DMS79 treated with DMSO at 0.1 percent for 48 hours (cell line): ENCODE measurements at regions not wholly inside any gene's neighbourhood (a gene's known extent, or its start where the extent isn't known, plus 50 kb on each side); places are given as distances from the start of the nearest gene placed in this dataset.

Source experiments
- DNase-seq: peaks from one replicate; lab custom pipeline; 2025; lab: John Stamatoyannopoulos, UW

GRCh38 chr11:110026858-110027626 lies 66.2 kb upstream of the ZC3H12C start:
- no peak for DNase-seq

DNA sequence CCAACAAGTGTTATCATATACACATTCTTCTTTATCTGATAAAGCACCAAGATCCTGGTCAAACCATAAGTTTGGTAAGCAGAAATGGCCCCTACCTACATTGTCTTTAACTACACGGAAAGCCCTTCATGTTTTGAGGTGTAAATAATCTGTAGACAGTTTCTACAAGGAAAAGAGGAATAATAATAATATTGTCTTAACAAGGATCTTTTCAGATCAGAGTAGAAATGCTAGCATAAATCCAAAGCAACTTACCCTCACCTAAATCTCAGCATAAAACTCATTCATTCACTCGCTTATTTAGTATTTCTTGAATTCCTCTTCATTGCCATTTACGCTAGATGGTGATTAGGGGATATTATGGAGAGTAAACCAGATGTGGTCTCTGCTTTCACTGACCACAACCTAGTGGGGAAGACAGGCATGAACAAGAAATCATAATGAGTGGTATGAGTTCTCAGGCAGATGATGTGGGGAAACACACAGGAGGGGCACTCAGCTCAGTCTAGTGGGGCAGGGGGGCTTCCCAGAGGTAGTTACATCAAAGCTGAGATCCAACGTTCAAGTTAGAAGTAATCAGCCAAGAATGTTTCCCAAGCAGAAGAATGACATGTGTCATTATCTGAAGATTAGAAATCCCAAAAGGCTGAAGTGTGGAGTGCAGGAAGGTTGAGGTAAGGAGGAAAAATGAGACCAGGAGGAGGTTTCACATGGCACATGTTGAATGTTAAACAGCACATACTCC lies 65.4 kb upstream of the ZC3H12C start:
- DNase-seq, result no peak

DNA sequence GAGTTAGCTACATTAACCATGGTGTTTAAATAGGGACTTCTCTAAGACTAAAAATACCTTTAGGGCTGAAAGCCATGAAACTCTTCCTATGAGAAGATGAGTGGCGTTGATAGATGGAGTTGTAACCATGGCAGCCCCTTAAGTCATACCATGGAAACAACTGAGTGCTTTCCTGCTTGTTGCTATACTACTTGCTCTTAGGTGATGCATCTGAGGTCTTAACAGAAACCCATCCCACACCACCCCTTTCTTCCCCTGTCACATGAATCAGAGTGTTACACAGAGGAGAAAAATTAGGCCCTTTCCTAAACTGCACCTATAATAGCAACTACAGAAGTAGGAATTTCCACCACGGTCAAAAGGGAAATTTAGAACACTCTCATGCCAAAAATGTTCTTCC lies 64.3 kb upstream of the ZC3H12C start:
- no peak for DNase-seq

GRCh38 chr11:110029714-110030113 lies 63.5 kb upstream of the ZC3H12C start:
- DNase-seq, result peak; percentile 18

GRCh38 chr11:110031171-110031570 lies 62.0 kb upstream of the ZC3H12C start:
- DNase-seq, result no peak

DNA sequence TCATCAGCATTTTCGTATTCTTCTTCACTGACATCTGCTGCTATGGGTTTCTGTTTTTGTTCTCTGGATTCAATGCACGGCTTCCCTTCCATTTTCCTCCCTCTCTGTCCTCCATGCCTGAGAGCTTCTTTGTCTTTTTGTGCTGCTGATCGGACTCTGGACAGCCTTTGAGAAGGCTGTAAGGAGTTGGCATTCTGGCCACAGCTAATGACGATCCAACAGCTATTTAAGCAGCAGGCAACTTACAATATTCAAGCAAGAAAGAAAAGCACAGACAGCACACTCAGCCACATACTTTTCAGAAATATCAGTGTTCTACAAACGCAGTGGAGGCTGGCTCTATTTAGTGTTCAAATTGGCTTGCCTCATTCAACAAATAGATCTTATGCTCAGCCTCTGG lies 60.9 kb upstream of the ZC3H12C start:
- DNase-seq, result no peak

- no peak for DNase-seq
Measured at GRCh38 chr11:110032957-110033570, 60.1 kb upstream of the ZC3H12C start.

GRCh38 chr11:110034806-110035205 lies 58.4 kb upstream of the ZC3H12C start:
- no peak for DNase-seq

DNA sequence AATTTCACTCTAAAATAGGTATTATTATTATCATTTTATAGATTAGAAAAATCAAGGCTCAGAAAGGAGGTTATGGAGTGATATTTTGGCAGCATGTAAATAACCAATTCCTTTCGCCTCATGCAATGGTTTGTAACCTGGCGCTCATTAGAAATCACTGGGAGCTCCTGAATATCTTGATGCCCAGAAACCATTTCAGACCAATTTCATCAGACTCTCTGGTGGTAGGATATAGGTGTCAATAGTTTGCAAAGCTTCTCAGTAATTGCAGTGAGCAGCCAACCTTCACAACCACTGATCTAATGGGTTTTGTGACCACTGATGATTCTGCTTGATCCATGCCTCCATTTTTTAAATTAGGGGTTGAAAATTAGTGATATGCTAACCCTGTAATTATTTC lies 57.8 kb upstream of the ZC3H12C start:
- DNase-seq, result no peak

DNA sequence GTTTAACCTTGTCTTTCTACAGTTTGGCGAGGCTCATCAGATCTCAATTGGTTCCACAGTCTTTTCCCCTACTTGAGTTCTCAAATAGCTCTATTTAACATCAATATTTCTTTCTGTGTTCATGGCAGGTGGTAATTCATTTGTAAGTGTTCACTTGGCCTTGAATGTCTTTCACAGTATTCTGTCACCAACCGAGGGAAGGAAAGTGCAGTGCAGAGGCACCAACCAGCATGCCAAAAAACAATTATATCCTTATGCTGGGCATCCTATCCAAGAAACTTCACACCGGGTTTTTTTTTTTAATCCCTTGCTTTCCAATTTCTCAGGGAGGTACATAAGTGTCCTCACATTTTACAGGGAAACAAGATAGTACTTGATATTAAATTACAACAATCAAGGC lies 55.0 kb upstream of the ZC3H12C start:
- peak; percentile 73 for DNase-seq
